ENCODE measurements at regions not wholly inside any gene's neighbourhood (a gene's known extent, or its start where the extent isn't known, plus 50 kb on each side); places are given as distances from the start of the nearest gene placed in this dataset.
"Not testable (repeated sequence)": the region's sequence is repeated elsewhere in the genome, so short reads cannot be mapped to it uniquely, and the experiment has no call there.

GRCh38 chr14:106610691-106611090 lies 1084.3 kb downstream of the TMEM121 start:
- DNase-seq = no peak

GRCh38 chr14:106613256-106613655 lies 1086.9 kb downstream of the TMEM121 start:
- DNase-seq = no peak

GRCh38 chr14:106618471-106618951 lies 1092.1 kb downstream of the TMEM121 start:
- DNase-seq = not testable (repeated sequence)

- DNase-seq = no peak
Observed at GRCh38 chr14:106619606-106620005, 1093.2 kb downstream of the TMEM121 start.

GRCh38 chr14:106620368-106620767 lies 1094.0 kb downstream of the TMEM121 start:
- no peak for DNase-seq

- DNase-seq = no peak
Observed at GRCh38 chr14:106622200-106622745, 1095.9 kb downstream of the TMEM121 start.

- no peak for DNase-seq
Observed at GRCh38 chr14:106625186-106625585, 1098.8 kb downstream of the TMEM121 start.

GRCh38 chr14:106626469-106626868 lies 1100.1 kb downstream of the TMEM121 start:
- not testable (repeated sequence) for DNase-seq

GRCh38 chr14:106626942-106627588 lies 1100.7 kb downstream of the TMEM121 start:
- peak; percentile 21 for DNase-seq

- no peak for DNase-seq
Observed at GRCh38 chr14:106631879-106632278, 1105.5 kb downstream of the TMEM121 start.

- no peak for DNase-seq
Observed at GRCh38 chr14:106633721-106634120, 1107.3 kb downstream of the TMEM121 start.

- DNase-seq = no peak
Observed at GRCh38 chr14:106635569-106635968, 1109.2 kb downstream of the TMEM121 start.

- peak; percentile 24 for DNase-seq
Observed at GRCh38 chr14:106638786-106639452, 1112.5 kb downstream of the TMEM121 start.

GRCh38 chr14:106642090-106642489 lies 1115.7 kb downstream of the TMEM121 start:
- DNase-seq = no peak

- DNase-seq = not testable (repeated sequence)
Observed at GRCh38 chr14:106642971-106643370, 1116.6 kb downstream of the TMEM121 start.

GRCh38 chr14:106648874-106649273 lies 1122.5 kb downstream of the TMEM121 start:
- DNase-seq = not testable (repeated sequence)

GRCh38 chr14:106651016-106651415 lies 1124.6 kb downstream of the TMEM121 start:
- no peak for DNase-seq

- no peak for DNase-seq
Observed at GRCh38 chr14:106652494-106652893, 1126.1 kb downstream of the TMEM121 start.

- DNase-seq = no peak
Observed at GRCh38 chr14:106657460-106657859, 1131.1 kb downstream of the TMEM121 start.

- not testable (repeated sequence) for DNase-seq
Observed at GRCh38 chr14:106658066-106658860, 1131.9 kb downstream of the TMEM121 start.

- not testable (repeated sequence) for DNase-seq
Observed at GRCh38 chr14:106661561-106661960, 1135.2 kb downstream of the TMEM121 start.

GRCh38 chr14:106662936-106663550 lies 1136.7 kb downstream of the TMEM121 start:
- no peak for DNase-seq
